ENCODE measurements at regions not wholly inside any gene's neighbourhood (a gene's known extent, or its start where the extent isn't known, plus 50 kb on each side); places are given as distances from the start of the nearest gene placed in this dataset.

GRCh38 chr5:166045961-166046360, 2245.5 kb upstream of the WWC1 start:
- in situ Hi-C loops (cut with MboI) = no loop called here
- 2 to 3% methylated on average over 2 of the region's 2 CpGs for WGBS, 2 experiments (ENCODE audit: low coverage in 1 of 2, low lambda C conversion rate in 2 of 2, missing lambda C conversion rate in 2 of 2)
- H3F3A ChIP-seq (ENCODE audit: insufficient read depth) = no peaks in the 10 kb centered on the region

DNA sequence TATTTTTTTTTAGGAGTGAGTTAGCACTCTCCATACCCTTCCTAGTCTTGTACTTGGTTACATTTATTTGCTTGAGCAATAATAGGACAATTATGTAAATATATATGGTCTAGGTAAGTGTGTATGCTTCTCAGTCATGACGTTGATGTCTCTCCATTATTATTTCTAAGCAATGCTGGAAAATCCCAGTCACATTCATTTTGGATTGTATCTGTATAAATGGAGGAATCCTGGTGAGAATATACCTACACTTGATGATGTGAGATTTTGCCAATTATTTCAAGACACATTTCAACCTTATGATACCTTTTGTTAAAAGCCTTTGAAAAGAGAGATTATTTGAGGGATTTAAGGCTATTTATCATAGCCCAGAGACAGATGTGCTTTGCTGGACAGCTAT, 2244.5 kb upstream of the WWC1 start:
- WGBS, 2 experiments (ENCODE audit: low coverage in 1 of 2, low lambda C conversion rate in 2 of 2, missing lambda C conversion rate in 2 of 2) = 3 to 5% methylated on average over 1 of the region's 1 CpG
- Histone ChIP-seq H3K27ac (no peak overlapping the region), H3K36me3 (ENCODE audit: low read depth) (no peaks in the 10 kb centered on the region), H3K9me2 (ENCODE audit: insufficient read depth) (no peaks in the 10 kb centered on the region), H3K4me2 (ENCODE audit: unreplicated experiment) (no peak overlapping the region), H3K4me3 (no peak overlapping the region), H4K20me1 (ENCODE audit: insufficient read depth) (no peaks in the 10 kb centered on the region), H3K27me3 (replicated peaks; ENCODE audit: insufficient read depth) (no peaks in the 10 kb centered on the region), H3K4me1 (ENCODE audit: insufficient read depth) (no peaks in the 10 kb centered on the region), H3K9ac (no peak overlapping the region), H3K9me3 (ENCODE audit: low read depth) (no peaks in the 10 kb centered on the region), H3K79me2 (ENCODE audit: insufficient read depth) (no peaks in the 10 kb centered on the region), H2AFZ (no peak overlapping the region), H3F3A (ENCODE audit: insufficient read depth) (no peaks in the 10 kb centered on the region)
- DNase-seq = no peak
- in situ Hi-C loops (cut with MboI) = no loop called here
- no peak for TF ChIP-seq EZH2phosphoT487 (IDR thresholded peaks at IDR 0.05; ENCODE audit: insufficient read depth, low read depth)
- no peak for TF ChIP-seq EZH2 (IDR thresholded peaks at IDR 0.05; ENCODE audit: insufficient read depth, poor library complexity, severe bottlenecking)

More at GRCh38 chr5:166045961-166046360, 2245.5 kb upstream of the WWC1 start:
- no peak overlapping the region for H3K27ac ChIP-seq
- H3K36me3 ChIP-seq (ENCODE audit: low read depth) = no peaks in the 10 kb centered on the region
- no peak overlapping the region for H3K9ac ChIP-seq
- no peaks in the 10 kb centered on the region for H3K4me1 ChIP-seq (ENCODE audit: insufficient read depth)
- no peaks in the 10 kb centered on the region for H3K9me3 ChIP-seq (ENCODE audit: low read depth)
- no peak overlapping the region for H2AFZ ChIP-seq
- no peak overlapping the region for H3K4me3 ChIP-seq
- H3K4me2 ChIP-seq (ENCODE audit: unreplicated experiment) = no peak overlapping the region
- no peak for TF ChIP-seq EZH2 (IDR thresholded peaks at IDR 0.05; ENCODE audit: insufficient read depth, poor library complexity, severe bottlenecking)
- no peak for TF ChIP-seq EZH2phosphoT487 (IDR thresholded peaks at IDR 0.05; ENCODE audit: insufficient read depth, low read depth)
- H3K9me2 ChIP-seq (ENCODE audit: insufficient read depth) = no peaks in the 10 kb centered on the region
- no peaks in the 10 kb centered on the region for H3K27me3 ChIP-seq (replicated peaks; ENCODE audit: insufficient read depth)
- no peak for DNase-seq
- no peaks in the 10 kb centered on the region for H4K20me1 ChIP-seq (ENCODE audit: insufficient read depth)
- no peaks in the 10 kb centered on the region for H3K79me2 ChIP-seq (ENCODE audit: insufficient read depth)

GRCh38 chr5:166050531-166050930, 2240.9 kb upstream of the WWC1 start:
- no peak overlapping the region for H3K4me2 ChIP-seq (ENCODE audit: unreplicated experiment)
- DNase-seq = no peak
- no peaks in the 10 kb centered on the region for H3K4me1 ChIP-seq (ENCODE audit: insufficient read depth)
- H3F3A ChIP-seq (ENCODE audit: insufficient read depth) = no peaks in the 10 kb centered on the region
- H3K9ac ChIP-seq = no peak overlapping the region
- TF ChIP-seq EZH2 (IDR thresholded peaks at IDR 0.05; ENCODE audit: insufficient read depth, poor library complexity, severe bottlenecking) (no peak), EZH2phosphoT487 (IDR thresholded peaks at IDR 0.05; ENCODE audit: insufficient read depth, low read depth) (no peak)
- H3K79me2 ChIP-seq (ENCODE audit: insufficient read depth) = no peaks in the 10 kb centered on the region
- no peak overlapping the region for H3K4me3 ChIP-seq
- no peaks in the 10 kb centered on the region for H3K27me3 ChIP-seq (replicated peaks; ENCODE audit: insufficient read depth)
- 45 to 47% methylated on average over 4 of the region's 4 CpGs for WGBS, 2 experiments (ENCODE audit: low coverage in 1 of 2, low lambda C conversion rate in 2 of 2, missing lambda C conversion rate in 2 of 2)
- no peak overlapping the region for H2AFZ ChIP-seq
- no peaks in the 10 kb centered on the region for H4K20me1 ChIP-seq (ENCODE audit: insufficient read depth)
- no peak overlapping the region for H3K27ac ChIP-seq
- peaks cover 5% of the 10 kb centered on the region for H3K9me3 ChIP-seq (ENCODE audit: low read depth)
- no peaks in the 10 kb centered on the region for H3K9me2 ChIP-seq (ENCODE audit: insufficient read depth)
- H3K36me3 ChIP-seq (ENCODE audit: low read depth) = no peaks in the 10 kb centered on the region
- in situ Hi-C loops (cut with MboI) = no loop called here

- Histone ChIP-seq H3K9me2 (ENCODE audit: insufficient read depth) (no peaks in the 10 kb centered on the region), H2AFZ (no peak overlapping the region), H3K4me3 (no peak overlapping the region), H3K4me1 (ENCODE audit: insufficient read depth) (no peaks in the 10 kb centered on the region), H3K27ac (no peak overlapping the region), H3K9me3 (ENCODE audit: low read depth) (peaks cover 3% of the 10 kb centered on the region), H3K36me3 (ENCODE audit: low read depth) (no peaks in the 10 kb centered on the region), H3K27me3 (replicated peaks; ENCODE audit: insufficient read depth) (no peaks in the 10 kb centered on the region), H3F3A (ENCODE audit: insufficient read depth) (no peaks in the 10 kb centered on the region), H3K4me2 (ENCODE audit: unreplicated experiment) (no peak overlapping the region), H3K9ac (no peak overlapping the region), H3K79me2 (ENCODE audit: insufficient read depth) (no peaks in the 10 kb centered on the region), H4K20me1 (ENCODE audit: insufficient read depth) (no peaks in the 10 kb centered on the region)
- TF ChIP-seq EZH2phosphoT487 (IDR thresholded peaks at IDR 0.05; ENCODE audit: insufficient read depth, low read depth) = no peak
- no peak for TF ChIP-seq EZH2 (IDR thresholded peaks at IDR 0.05; ENCODE audit: insufficient read depth, poor library complexity, severe bottlenecking)
- no peak for DNase-seq
- 61 to 62% methylated on average over 5 of the region's 5 CpGs for WGBS, 2 experiments (ENCODE audit: low coverage in 1 of 2, low lambda C conversion rate in 2 of 2, missing lambda C conversion rate in 2 of 2)
- in situ Hi-C loops (cut with MboI) = no loop called here
Measured at GRCh38 chr5:166058660-166059059, 2232.8 kb upstream of the WWC1 start.

GRCh38 chr5:166062094-166062493, 2229.4 kb upstream of the WWC1 start:
- Histone ChIP-seq H3K9me2 (ENCODE audit: insufficient read depth) (no peaks in the 10 kb centered on the region), H3K36me3 (ENCODE audit: low read depth) (no peaks in the 10 kb centered on the region), H3K4me1 (ENCODE audit: insufficient read depth) (no peaks in the 10 kb centered on the region), H3F3A (ENCODE audit: insufficient read depth) (no peaks in the 10 kb centered on the region), H3K27me3 (replicated peaks; ENCODE audit: insufficient read depth) (no peaks in the 10 kb centered on the region), H3K9me3 (ENCODE audit: low read depth) (peaks cover 3% of the 10 kb centered on the region), H3K9ac (no peak overlapping the region), H2AFZ (no peak overlapping the region), H3K4me3 (no peak overlapping the region), H3K4me2 (ENCODE audit: unreplicated experiment) (no peak overlapping the region), H3K79me2 (ENCODE audit: insufficient read depth) (no peaks in the 10 kb centered on the region), H4K20me1 (ENCODE audit: insufficient read depth) (no peaks in the 10 kb centered on the region), H3K27ac (no peak overlapping the region)
- no peak for DNase-seq
- 22 to 23% methylated on average over 1 of the region's 1 CpG for WGBS, 2 experiments (ENCODE audit: low coverage in 1 of 2, low lambda C conversion rate in 2 of 2, missing lambda C conversion rate in 2 of 2)
- in situ Hi-C loops (cut with MboI) = no loop called here
- TF ChIP-seq EZH2 (IDR thresholded peaks at IDR 0.05; ENCODE audit: insufficient read depth, poor library complexity, severe bottlenecking) = no peak
- TF ChIP-seq EZH2phosphoT487 (IDR thresholded peaks at IDR 0.05; ENCODE audit: insufficient read depth, low read depth) = no peak
